Omental fat pad (tissue), 3 donors: ENCODE measurements at regions not wholly inside any gene's neighbourhood (a gene's known extent, or its start where the extent isn't known, plus 50 kb on each side); places are given as distances from the start of the nearest gene placed in this dataset.

Source experiments
- ATAC-seq: fragments of 150-250 bp; one replicate; pipeline ENCODE4 v1.9.1; 2016; ENCODE audit warnings: mild to moderate bottlenecking, moderate library complexity; ENCODE audit not compliant: low FRiP score
- DNase-seq: peaks from one replicate; pipeline ENCODE4 v3.0.0-alpha.2; 2019; ENCODE audit warnings: low spot score
- TF ChIP-seq, protein P1 (sequence below), 3 donors: fragments of 450-650 bp; IDR thresholded peaks; one replicate each; pipeline ENCODE4 v1.5.1; 2016 to 2017; ENCODE audit warnings: antibody characterized with exemption in 3 of 3, mild to moderate bottlenecking in 3 of 3, moderate library complexity in 2 of 3

DNA sequence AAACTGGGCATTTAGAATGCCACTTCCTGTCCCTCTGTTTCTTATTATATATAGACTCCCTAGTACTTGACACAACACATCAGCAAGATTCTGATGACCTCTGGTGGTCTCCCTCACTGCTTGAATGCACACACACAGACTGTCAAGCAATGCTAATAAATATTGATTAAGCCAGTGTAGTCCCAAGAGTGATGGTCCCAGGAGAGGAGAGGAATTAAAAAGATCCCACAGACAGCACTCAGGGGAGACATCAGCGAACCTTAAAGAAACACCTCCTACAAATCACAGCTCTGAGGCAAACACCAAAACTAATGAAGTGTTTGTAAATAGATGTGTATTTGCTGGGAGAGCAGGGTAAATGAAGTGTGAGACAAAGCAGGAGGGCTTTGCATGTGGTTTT lies 1291.2 kb downstream of the XPNPEP1 start:
- TF ChIP-seq, protein P1, sequence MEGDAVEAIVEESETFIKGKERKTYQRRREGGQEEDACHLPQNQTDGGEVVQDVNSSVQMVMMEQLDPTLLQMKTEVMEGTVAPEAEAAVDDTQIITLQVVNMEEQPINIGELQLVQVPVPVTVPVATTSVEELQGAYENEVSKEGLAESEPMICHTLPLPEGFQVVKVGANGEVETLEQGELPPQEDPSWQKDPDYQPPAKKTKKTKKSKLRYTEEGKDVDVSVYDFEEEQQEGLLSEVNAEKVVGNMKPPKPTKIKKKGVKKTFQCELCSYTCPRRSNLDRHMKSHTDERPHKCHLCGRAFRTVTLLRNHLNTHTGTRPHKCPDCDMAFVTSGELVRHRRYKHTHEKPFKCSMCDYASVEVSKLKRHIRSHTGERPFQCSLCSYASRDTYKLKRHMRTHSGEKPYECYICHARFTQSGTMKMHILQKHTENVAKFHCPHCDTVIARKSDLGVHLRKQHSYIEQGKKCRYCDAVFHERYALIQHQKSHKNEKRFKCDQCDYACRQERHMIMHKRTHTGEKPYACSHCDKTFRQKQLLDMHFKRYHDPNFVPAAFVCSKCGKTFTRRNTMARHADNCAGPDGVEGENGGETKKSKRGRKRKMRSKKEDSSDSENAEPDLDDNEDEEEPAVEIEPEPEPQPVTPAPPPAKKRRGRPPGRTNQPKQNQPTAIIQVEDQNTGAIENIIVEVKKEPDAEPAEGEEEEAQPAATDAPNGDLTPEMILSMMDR (IDR thresholded peaks at IDR 0.05): no peak

DNA sequence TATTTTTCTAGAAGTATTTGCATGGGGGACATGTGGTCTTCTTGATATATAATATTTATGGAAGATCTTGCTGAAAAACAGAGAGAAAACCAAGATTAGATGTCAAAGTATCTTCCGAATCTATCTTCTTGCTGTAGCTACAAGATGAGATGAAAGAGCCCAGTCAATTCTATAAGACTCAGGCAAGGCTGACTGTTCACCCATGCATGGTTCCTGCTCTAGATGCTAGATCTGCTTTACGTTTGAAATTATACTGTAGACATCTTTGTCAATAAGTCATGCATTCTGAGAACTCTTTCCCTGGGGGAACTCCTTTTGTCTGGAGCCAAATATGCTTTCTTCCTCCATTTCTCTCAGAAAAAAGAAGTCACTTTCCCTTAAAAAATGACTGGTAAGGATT lies 1292.0 kb downstream of the XPNPEP1 start:
- ATAC-seq (no peak), DNase-seq (no peak)
- TF ChIP-seq, protein P1 (IDR thresholded peaks at IDR 0.05): no peak

More for the DNA sequence above, 1291.2 kb downstream of the XPNPEP1 start:
- ATAC-seq (no peak), DNase-seq (no peak)

DNA sequence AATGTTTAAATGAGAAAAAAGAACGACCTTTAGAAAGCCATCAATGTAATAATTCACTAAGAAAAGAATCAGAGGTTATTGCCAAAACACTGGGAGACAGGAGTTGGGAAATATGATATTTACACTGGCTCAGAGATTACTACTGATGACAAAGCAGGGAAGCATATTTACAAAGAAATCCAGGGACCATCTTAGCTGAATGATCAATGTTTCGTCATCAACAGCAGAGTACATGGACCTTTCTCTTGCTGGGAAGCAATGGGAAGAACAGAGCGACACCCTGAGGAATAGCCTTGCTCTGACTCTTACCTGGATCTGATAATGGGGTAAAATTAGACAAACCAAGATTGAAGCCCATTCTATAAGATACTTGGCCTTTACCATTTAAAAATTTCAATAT lies 1293.5 kb downstream of the XPNPEP1 start:
- TF ChIP-seq, protein P1 (IDR thresholded peaks at IDR 0.05): no peak
- no peak for ATAC-seq
- DNase-seq: no peak

DNA sequence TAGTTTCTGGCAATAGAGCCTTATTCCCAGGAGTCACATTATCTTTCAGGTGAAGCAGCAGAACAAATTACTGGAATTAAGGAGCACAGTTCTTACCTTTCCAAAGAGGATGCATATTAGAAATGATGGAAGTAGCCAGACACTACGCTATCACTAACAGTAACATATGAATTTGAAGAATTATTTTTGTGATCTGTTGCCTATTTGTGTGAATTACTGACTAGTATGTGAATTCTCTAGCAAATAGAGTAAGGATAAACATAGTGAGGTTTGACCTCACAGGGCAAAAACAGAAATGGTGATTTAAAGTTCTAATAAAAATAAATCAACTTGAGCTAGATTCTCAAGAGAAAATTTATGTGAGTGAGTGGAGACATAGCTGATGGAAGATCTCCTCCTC lies 1299.3 kb downstream of the XPNPEP1 start:
- DNase-seq: no peak
- TF ChIP-seq, protein P1 (IDR thresholded peaks at IDR 0.05): no peak

DNA sequence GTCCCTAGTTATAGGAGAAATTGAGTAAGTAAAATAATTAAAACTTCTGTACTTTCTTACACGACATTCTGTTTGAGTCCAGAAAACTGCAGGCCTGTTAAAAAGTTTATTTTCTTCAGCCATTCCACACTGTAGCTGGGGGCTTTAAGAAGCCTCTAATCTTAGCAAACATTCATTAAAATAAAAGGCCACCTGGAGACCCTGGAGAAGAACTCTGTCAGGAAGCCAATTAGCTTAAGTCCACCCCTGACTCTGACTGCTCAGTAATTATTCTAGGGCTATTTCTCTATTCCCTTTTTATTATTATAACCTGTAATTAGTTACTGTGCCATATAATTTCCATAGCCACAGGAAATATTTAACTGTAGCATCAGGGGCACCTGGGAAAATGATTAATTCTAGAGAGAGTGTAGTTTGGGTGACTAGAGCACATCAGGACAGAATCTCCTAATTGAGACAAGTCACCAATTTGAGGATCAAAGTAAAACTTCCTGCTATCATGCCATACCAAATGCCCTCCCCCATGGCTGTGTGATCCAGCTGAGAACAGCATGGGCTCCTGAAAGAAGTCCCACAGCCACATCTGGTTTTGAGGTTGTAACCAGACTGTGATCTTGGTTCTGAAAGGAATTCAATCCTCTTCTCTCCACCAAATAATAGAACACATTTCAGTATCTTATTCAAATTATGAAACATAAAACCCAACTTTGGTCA lies 1302.3 kb downstream of the XPNPEP1 start:
- no peak for DNase-seq
- no peak for ATAC-seq
- TF ChIP-seq, protein P1 (IDR thresholded peaks at IDR 0.05): no peak

More for the DNA sequence above, 1299.3 kb downstream of the XPNPEP1 start:
- ATAC-seq: no peak

DNA sequence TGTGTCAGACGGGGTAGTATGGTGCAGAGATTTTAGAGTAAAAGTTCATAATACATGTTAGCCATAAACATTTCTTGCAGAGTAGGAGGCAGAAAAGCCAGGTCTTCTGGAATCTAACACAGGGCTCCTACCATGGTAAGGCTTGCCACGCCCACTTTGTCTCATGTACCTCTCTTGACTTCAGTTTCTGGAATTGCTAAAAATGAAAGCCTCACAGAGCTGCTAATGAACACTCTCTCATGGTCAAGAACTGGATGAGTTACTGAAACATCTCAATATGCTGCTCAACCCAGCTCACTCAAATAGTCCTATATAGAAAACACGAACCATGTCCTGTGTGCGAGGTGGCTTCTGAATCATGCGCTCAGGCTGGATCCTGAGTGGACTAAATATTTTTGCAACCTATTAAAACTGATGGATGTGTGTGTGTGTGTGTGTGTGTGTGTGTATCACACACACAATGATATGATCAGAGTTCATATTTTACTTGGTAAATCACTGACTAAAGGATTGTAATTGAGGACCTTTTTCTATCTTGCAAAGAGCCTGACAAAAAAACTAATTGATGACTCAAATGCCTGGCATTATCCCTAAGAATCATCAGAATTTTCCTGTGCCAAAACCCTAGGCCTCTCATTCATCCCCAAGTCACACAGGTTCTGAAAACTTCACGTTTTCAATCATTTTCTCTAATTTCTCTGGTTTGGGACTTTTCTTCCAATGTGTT lies 1306.6 kb downstream of the XPNPEP1 start:
- TF ChIP-seq, protein P1 (IDR thresholded peaks at IDR 0.05): no peak
- ATAC-seq (no peak), DNase-seq (no peak)
